ENCODE measurements at regions not wholly inside any gene's neighbourhood (a gene's known extent, or its start where the extent isn't known, plus 50 kb on each side); places are given as distances from the start of the nearest gene placed in this dataset.

GRCh38 chr20:55684578-55684977, 320.7 kb downstream of the CBLN4 start:
- TF ChIP-seq CTCF (IDR thresholded peaks at IDR 0.05), result no peak
- no peak for TF ChIP-seq EP300 (IDR thresholded peaks at IDR 0.05)
- no peak for TF ChIP-seq POLR2AphosphoS5 (IDR thresholded peaks at IDR 0.05)
